ENCODE measurements at regions not wholly inside any gene's neighbourhood (a gene's known extent, or its start where the extent isn't known, plus 50 kb on each side); places are given as distances from the start of the nearest gene placed in this dataset.

DNA sequence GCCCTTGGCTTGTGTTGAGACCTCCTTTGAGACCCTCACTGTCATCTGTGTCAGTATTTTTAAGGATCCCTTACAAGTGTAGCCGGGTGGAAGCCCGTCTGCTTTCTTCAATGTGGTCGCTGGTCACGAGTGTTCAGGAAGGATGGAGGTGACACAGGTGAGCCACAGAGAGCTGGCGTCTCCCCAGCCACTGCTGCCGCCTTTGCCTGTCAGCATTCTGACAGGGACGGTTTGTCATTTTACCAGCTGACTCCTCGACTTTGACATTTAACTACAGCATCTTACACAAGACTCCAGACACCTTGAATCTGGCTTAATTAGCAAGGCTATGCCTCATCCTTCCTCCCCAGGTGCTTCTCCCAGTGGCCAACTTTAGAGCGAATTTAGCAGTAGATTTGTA, 56.3 kb upstream of the MPHOSPH6 start:
- H3K4me3 ChIP-seq (ENCODE audit: low read depth, low read length) = no peak overlapping the region
- CTCF ChIA-PET = interaction anchor here (0.6 to 1.0 kb wide), 3 partner anchors 144 to 337 kb away, joined by 3 read pairs; no protein-coding TSS in a partner anchor
- H3K27me3 ChIP-seq (ENCODE audit: control insufficient read depth, insufficient read depth, low read length) = no peaks in the 10 kb centered on the region
- no peaks in the 10 kb centered on the region for H3K36me3 ChIP-seq (ENCODE audit: control insufficient read depth, insufficient read depth, low read length)
- TF ChIP-seq, protein P1, sequence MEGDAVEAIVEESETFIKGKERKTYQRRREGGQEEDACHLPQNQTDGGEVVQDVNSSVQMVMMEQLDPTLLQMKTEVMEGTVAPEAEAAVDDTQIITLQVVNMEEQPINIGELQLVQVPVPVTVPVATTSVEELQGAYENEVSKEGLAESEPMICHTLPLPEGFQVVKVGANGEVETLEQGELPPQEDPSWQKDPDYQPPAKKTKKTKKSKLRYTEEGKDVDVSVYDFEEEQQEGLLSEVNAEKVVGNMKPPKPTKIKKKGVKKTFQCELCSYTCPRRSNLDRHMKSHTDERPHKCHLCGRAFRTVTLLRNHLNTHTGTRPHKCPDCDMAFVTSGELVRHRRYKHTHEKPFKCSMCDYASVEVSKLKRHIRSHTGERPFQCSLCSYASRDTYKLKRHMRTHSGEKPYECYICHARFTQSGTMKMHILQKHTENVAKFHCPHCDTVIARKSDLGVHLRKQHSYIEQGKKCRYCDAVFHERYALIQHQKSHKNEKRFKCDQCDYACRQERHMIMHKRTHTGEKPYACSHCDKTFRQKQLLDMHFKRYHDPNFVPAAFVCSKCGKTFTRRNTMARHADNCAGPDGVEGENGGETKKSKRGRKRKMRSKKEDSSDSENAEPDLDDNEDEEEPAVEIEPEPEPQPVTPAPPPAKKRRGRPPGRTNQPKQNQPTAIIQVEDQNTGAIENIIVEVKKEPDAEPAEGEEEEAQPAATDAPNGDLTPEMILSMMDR (IDR thresholded peaks at IDR 0.05; ENCODE audit: insufficient read depth, low read depth, low read length) = no peak
- no peak for DNase-seq (ENCODE audit: low read depth)
- POLR2A ChIA-PET = no interaction called here

DNA sequence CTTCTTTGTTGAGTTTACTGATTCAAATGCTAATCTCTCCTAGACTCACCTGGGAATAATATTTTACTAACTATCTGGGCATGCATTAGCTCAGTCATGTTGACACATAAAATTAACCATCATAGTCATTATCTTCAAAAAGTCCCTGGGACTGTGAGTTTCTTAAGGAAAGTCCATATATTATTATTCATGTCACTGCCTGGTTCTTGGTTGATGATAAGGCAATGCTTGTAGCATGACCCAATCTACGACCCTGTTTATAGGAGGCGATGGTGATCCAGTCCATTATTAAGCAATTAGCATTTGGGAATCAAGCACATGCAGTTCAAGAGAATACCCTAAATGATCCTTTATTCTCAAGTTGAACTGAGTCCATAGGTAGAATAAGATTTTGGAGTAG, 54.8 kb upstream of the MPHOSPH6 start:
- no peaks in the 10 kb centered on the region for H3K27me3 ChIP-seq (ENCODE audit: control insufficient read depth, insufficient read depth, low read length)
- H3K4me3 ChIP-seq (ENCODE audit: low read depth, low read length) = no peak overlapping the region
- H3K36me3 ChIP-seq (ENCODE audit: control insufficient read depth, insufficient read depth, low read length) = no peaks in the 10 kb centered on the region
- ChIA-PET POLR2A (no interaction called here), CTCF (interaction anchor here (0.6 to 1.5 kb wide), 4 partner anchors 165 to 337 kb away, joined by 3 to 4 read pairs (median 3); no protein-coding TSS in a partner anchor)
- TF ChIP-seq, protein P1 (IDR thresholded peaks at IDR 0.05; ENCODE audit: insufficient read depth, low read depth, low read length) = no peak
- DNase-seq (ENCODE audit: low read depth) = no peak

DNA sequence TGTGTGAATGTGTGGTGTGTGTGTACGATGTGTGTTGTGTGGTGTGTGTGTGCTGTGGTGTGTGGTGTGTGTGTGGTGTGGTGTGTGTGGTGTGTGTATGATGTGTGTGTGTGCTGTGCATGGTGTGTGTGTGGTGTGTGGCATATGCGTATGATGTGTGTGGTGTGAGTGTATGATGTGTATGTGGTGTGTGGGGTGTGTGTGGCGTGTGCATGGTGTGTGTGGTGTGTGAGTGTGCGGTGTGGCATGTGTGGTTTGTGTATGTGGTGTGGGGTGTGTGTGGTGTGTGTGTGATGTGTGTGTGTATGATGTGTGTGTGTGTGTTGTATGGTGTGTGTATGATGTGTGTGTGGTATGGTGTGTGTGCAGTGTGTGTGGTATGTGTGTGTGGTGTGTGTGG, 50.5 kb upstream of the MPHOSPH6 start:
- no peak overlapping the region for H3K4me3 ChIP-seq (ENCODE audit: low read depth, low read length)
- no peaks in the 10 kb centered on the region for H3K27me3 ChIP-seq (ENCODE audit: control insufficient read depth, insufficient read depth, low read length)
- TF ChIP-seq, protein P1 (IDR thresholded peaks at IDR 0.05; ENCODE audit: insufficient read depth, low read depth, low read length) = no peak
- no peak for DNase-seq (ENCODE audit: low read depth)
- no peaks in the 10 kb centered on the region for H3K36me3 ChIP-seq (ENCODE audit: control insufficient read depth, insufficient read depth, low read length)
- ChIA-PET POLR2A (no interaction called here), CTCF (no interaction called here)

Measured in BJ (cell line).